Bronchial epithelial cell (primary cell): ENCODE measurements at regions not wholly inside any gene's neighbourhood (a gene's known extent, or its start where the extent isn't known, plus 50 kb on each side); places are given as distances from the start of the nearest gene placed in this dataset.

Experiments used
- DNase-seq: peaks from one replicate; pipeline ENCODE4 v3.0.0-alpha.2; 2010; ENCODE audit warnings: low read depth
- FAIRE-seq: peaks from 2 replicates; lab custom pipeline; 2011; peaks lifted over from hg19 to GRCh38; lab: Jason Lieb, UNC
- H3K27me3 ChIP-seq: 2 replicates; pipeline ENCODE4 v1.5.1; 2011; ENCODE audit warnings: low read length; ENCODE audit not compliant: control insufficient read depth, insufficient read depth
- H3K36me3 ChIP-seq: 2 replicates; pipeline ENCODE4 v1.5.1; 2011; ENCODE audit warnings: low read length; ENCODE audit not compliant: control insufficient read depth, insufficient read depth
- H3K4me3 ChIP-seq: 2 replicates; pipeline ENCODE4 v1.5.1; 2011; ENCODE audit warnings: mild to moderate bottlenecking, low read depth, low read length, control low read depth
- CTCF ChIP-seq: IDR thresholded peaks from 2 replicates; pipeline ENCODE4 v1.5.1; 2011; ENCODE audit warnings: mild to moderate bottlenecking, moderate library complexity, low read length, control low read depth, inconsistent platforms; ENCODE audit not compliant: insufficient read depth, severe bottlenecking

- no peaks in the 10 kb centered on the region for H3K36me3 ChIP-seq
- no peak overlapping the region for H3K4me3 ChIP-seq
- H3K27me3 ChIP-seq = no peaks in the 10 kb centered on the region
- TF ChIP-seq CTCF = no peak
- DNase-seq (no peak), FAIRE-seq (no peak)
Observed at GRCh38 chr1:163912170-163912884, 590.6 kb downstream of the NUF2 start.

- FAIRE-seq (no peak), DNase-seq (no peak)
- Histone ChIP-seq H3K4me3 (no peak overlapping the region), H3K36me3 (no peaks in the 10 kb centered on the region), H3K27me3 (no peaks in the 10 kb centered on the region)
- no peak for TF ChIP-seq CTCF
Observed at GRCh38 chr1:163914785-163915413, 593.1 kb downstream of the NUF2 start.

- no peaks in the 10 kb centered on the region for H3K27me3 ChIP-seq
- H3K4me3 ChIP-seq = no peak overlapping the region
- FAIRE-seq (no peak), DNase-seq (no peak)
- no peak for TF ChIP-seq CTCF
- no peaks in the 10 kb centered on the region for H3K36me3 ChIP-seq
Observed at GRCh38 chr1:163922743-163923201, 601.0 kb downstream of the NUF2 start.

- TF ChIP-seq CTCF = no peak
- H3K36me3 ChIP-seq = no peaks in the 10 kb centered on the region
- DNase-seq = no peak
- no peak overlapping the region for H3K4me3 ChIP-seq
- no peak for FAIRE-seq
- no peaks in the 10 kb centered on the region for H3K27me3 ChIP-seq
Observed at GRCh38 chr1:163924041-163924440, 602.3 kb downstream of the NUF2 start.

- no peak for TF ChIP-seq CTCF
- H3K27me3 ChIP-seq = no peaks in the 10 kb centered on the region
- FAIRE-seq (no peak), DNase-seq (no peak)
- H3K4me3 ChIP-seq = no peak overlapping the region
- no peaks in the 10 kb centered on the region for H3K36me3 ChIP-seq
Observed at GRCh38 chr1:163927493-163927892, 605.7 kb downstream of the NUF2 start.
